ENCODE measurements at regions not wholly inside any gene's neighbourhood (a gene's known extent, or its start where the extent isn't known, plus 50 kb on each side); places are given as distances from the start of the nearest gene placed in this dataset.
"Not testable (repeated sequence)": the region's sequence is repeated elsewhere in the genome, so short reads cannot be mapped to it uniquely, and the experiment has no call there.

DNA sequence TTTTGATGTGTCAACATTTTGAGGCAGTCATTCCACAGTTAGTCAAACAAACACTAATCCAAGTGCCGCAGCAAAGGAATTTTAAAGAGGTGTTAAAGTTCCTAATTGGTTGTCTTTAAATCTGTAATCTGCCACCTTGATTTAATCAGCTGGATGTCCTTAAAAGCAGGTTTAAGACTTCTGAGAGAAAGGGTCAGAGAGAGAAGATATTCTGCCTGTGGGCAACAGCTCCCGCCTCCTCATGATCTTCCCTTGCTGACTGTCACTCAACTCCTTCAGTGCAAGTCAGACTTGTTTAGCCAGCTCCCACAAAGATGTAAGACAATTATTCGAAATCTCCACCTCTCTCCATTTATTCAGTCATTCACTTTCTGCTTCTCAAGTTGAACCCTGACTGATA lies 92.6 kb upstream of the MYRIP start:
- FAIRE-seq (no peak), DNase-seq (no peak)
- WGBS, 3 donors = 70 to 72% (median 70%) methylated on average over 3 of the region's 3 CpGs

DNA sequence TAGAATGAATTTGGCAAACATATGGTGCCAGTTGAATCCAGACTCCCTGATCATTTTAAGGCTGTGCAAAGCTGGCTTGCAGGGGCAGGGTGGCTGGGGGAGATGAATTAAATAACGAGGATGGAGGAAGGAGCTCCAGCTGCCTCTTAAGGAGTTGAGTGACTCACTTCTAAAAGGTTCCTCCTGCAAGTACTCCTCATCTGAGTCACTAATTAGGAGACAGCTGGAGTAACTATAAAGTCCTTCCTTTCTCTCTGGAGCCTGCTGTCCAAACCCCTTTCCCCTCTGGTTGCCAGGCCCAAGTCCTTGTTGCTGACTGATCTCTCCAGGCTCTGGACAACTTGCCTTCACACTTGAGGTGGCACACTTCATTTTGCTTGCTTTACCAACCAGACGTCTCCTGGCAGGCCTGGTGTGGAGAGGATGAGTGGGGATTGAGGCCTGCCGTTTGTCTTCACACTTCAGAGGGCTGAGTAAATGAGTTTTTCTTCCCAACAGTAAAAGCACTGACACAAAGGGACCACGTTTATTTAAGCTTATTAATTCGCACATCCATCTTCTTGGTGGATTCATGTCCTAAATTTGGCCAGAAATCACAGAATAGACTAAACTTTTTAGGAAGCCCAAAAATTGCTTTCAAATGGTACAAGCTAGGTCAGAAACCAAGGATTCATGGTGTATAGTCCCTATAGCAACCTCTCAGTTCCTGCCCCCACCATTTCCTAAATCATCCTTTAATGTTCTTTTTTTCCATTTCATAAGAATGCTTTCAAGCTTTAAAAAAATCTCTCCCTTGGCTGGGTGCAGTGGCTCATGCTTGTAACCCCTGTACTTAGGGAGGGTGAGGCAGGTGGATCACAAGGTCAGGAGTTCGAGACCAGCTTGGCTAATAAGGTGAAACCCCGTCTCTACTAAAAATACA lies 90.5 kb upstream of the MYRIP start:
- H3K4me3 ChIP-seq (ENCODE audit: low read depth in 1 of 3, low read length in 3 of 3) = no peak overlapping the region
- no peaks in the 10 kb centered on the region for H3K36me3 ChIP-seq (ENCODE audit: control insufficient read depth in 3 of 3, insufficient read depth in 2 of 3, low read depth in 1 of 3, low read length in 3 of 3)
- no peaks in the 10 kb centered on the region for H3K9me3 ChIP-seq (ENCODE audit: control insufficient read depth in 2 of 2, insufficient read depth in 1 of 2, low read depth in 1 of 2, low read length in 1 of 2)
- H3K4me1 ChIP-seq (ENCODE audit: control insufficient read depth in 3 of 3, insufficient read depth in 2 of 3, low read depth in 1 of 3, low read length in 2 of 3) = no peaks in the 10 kb centered on the region
- FAIRE-seq (no peak), DNase-seq (no peak)
- no peak overlapping the region for H3K27ac ChIP-seq (ENCODE audit: low read depth in 1 of 3, low read length in 2 of 3)
- 69 to 73% (median 70%) methylated on average over 7 of the region's 7 CpGs for WGBS, 3 donors
- H3K27me3 ChIP-seq (ENCODE audit: control insufficient read depth in 3 of 3, insufficient read depth in 3 of 3, low read length in 3 of 3) = no peaks in the 10 kb centered on the region

More for the DNA sequence above, 92.6 kb upstream of the MYRIP start:
- Histone ChIP-seq H3K27me3 (ENCODE audit: control insufficient read depth in 3 of 3, insufficient read depth in 3 of 3, low read length in 3 of 3) (no peaks in the 10 kb centered on the region), H3K27ac (ENCODE audit: low read depth in 1 of 3, low read length in 2 of 3) (no peak overlapping the region), H3K36me3 (ENCODE audit: control insufficient read depth in 3 of 3, insufficient read depth in 2 of 3, low read depth in 1 of 3, low read length in 3 of 3) (no peaks in the 10 kb centered on the region), H3K4me3 (ENCODE audit: low read depth in 1 of 3, low read length in 3 of 3) (no peak overlapping the region), H3K4me1 (ENCODE audit: control insufficient read depth in 3 of 3, insufficient read depth in 2 of 3, low read depth in 1 of 3, low read length in 2 of 3) (no peaks in the 10 kb centered on the region), H3K9me3 (ENCODE audit: control insufficient read depth in 2 of 2, insufficient read depth in 1 of 2, low read depth in 1 of 2, low read length in 1 of 2) (no peaks in the 10 kb centered on the region)

DNA sequence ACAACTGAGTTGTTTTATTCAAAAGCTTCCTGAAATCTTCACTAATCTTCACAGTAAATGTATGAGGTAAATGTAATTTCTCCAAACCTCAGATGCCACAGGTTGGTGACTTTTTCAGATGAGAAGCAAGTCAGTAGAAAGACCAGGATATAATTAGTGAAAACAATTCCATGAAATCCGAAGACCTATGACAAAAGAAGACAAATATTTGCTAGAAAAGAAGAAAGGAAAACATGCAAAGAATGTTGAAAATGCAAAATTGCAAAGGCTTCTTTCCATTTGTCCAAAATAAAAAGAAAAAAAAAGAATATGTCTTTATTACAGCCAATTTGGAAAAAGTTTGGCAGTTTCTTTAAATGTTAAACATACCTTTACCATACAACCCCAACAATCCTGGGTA lies 88.3 kb upstream of the MYRIP start:
- 48 to 62% (median 58%) methylated on average over 1 of the region's 1 CpG for WGBS, 3 donors
- H3K9me3 ChIP-seq (ENCODE audit: control insufficient read depth in 2 of 2, insufficient read depth in 1 of 2, low read depth in 1 of 2, low read length in 1 of 2) = no peaks in the 10 kb centered on the region
- H3K36me3 ChIP-seq (ENCODE audit: control insufficient read depth in 3 of 3, insufficient read depth in 2 of 3, low read depth in 1 of 3, low read length in 3 of 3) = no peaks in the 10 kb centered on the region
- no peak overlapping the region for H3K4me3 ChIP-seq (ENCODE audit: low read depth in 1 of 3, low read length in 3 of 3)
- no peak for FAIRE-seq
- no peak overlapping the region for H3K27ac ChIP-seq (ENCODE audit: low read depth in 1 of 3, low read length in 2 of 3)
- H3K4me1 ChIP-seq (ENCODE audit: control insufficient read depth in 3 of 3, insufficient read depth in 2 of 3, low read depth in 1 of 3, low read length in 2 of 3) = no peaks in the 10 kb centered on the region
- no peak for DNase-seq
- no peaks in the 10 kb centered on the region for H3K27me3 ChIP-seq (ENCODE audit: control insufficient read depth in 3 of 3, insufficient read depth in 3 of 3, low read length in 3 of 3)

DNA sequence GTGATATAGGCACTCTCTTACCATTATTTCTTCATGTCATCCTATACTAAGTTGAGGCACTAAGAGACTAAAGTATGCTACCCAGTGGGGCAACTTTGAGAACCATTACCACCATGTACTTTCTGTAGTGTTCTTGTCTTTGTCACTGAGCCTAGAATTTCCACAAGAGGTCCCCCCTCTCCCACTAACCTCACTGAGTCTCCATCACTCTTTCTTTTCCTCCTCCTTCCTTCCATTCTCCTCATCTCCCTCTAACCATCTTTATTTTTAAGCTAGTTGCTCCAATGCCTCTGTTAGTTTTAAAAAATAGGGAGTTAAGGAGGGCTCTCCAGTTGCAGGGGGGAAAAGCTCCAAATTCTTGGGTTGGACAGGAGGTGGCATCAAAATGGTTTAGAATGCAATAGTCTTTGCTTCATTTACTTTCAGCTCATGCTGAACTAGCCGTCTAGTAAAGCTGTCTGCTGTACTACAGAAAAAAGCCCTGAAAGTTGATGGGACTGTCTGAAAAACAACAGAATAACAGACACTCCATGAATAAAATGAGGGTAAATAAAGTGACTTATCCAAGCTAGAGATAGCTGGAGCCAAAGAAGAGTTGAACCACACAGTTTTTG lies 85.1 kb upstream of the MYRIP start:
- WGBS, 3 donors = 14 to 48% (median 26%) methylated on average over 1 of the region's 1 CpG
- FAIRE-seq (no peak), DNase-seq (peak in 1 of 2 donors; percentile 18)
- no peaks in the 10 kb centered on the region for H3K36me3 ChIP-seq (ENCODE audit: control insufficient read depth in 3 of 3, insufficient read depth in 2 of 3, low read depth in 1 of 3, low read length in 3 of 3)
- no peaks in the 10 kb centered on the region for H3K27me3 ChIP-seq (ENCODE audit: control insufficient read depth in 3 of 3, insufficient read depth in 3 of 3, low read length in 3 of 3)
- no peak overlapping the region for H3K27ac ChIP-seq (ENCODE audit: low read depth in 1 of 3, low read length in 2 of 3)
- no peak overlapping the region for H3K4me3 ChIP-seq (ENCODE audit: low read depth in 1 of 3, low read length in 3 of 3)
- H3K4me1 ChIP-seq (ENCODE audit: control insufficient read depth in 3 of 3, insufficient read depth in 2 of 3, low read depth in 1 of 3, low read length in 2 of 3) = no peaks in the 10 kb centered on the region
- H3K9me3 ChIP-seq (ENCODE audit: control insufficient read depth in 2 of 2, insufficient read depth in 1 of 2, low read depth in 1 of 2, low read length in 1 of 2) = no peaks in the 10 kb centered on the region

DNA sequence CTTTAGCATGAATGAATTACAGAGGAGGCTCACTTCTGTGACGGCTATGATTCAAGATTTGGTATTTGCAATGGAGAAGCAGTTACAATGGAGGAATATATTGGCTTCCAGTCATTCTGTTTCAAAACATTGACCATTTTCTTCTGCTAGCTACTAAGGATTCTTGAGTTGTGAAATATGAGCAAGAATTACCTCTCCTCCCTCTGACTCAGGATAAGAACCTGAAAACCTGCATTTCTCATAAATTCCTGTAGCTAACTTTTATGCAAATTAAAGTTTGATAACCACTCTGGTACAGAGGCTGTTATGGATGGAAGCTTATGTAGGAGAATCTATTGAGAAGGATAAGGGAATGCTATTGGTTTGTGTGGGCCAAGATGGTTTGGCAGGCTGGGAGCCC lies 84.1 kb upstream of the MYRIP start:
- Histone ChIP-seq H3K9me3 (ENCODE audit: control insufficient read depth in 2 of 2, insufficient read depth in 1 of 2, low read depth in 1 of 2, low read length in 1 of 2) (no peaks in the 10 kb centered on the region), H3K27me3 (ENCODE audit: control insufficient read depth in 3 of 3, insufficient read depth in 3 of 3, low read length in 3 of 3) (no peaks in the 10 kb centered on the region), H3K4me3 (ENCODE audit: low read depth in 1 of 3, low read length in 3 of 3) (no peak overlapping the region), H3K27ac (ENCODE audit: low read depth in 1 of 3, low read length in 2 of 3) (no peak overlapping the region), H3K4me1 (ENCODE audit: control insufficient read depth in 3 of 3, insufficient read depth in 2 of 3, low read depth in 1 of 3, low read length in 2 of 3) (no peaks in the 10 kb centered on the region), H3K36me3 (ENCODE audit: control insufficient read depth in 3 of 3, insufficient read depth in 2 of 3, low read depth in 1 of 3, low read length in 3 of 3) (no peaks in the 10 kb centered on the region)
- DNase-seq = no peak
- FAIRE-seq = no peak
- 89 to 97% (median 94%) methylated on average over 1 of the region's 1 CpG for WGBS, 3 donors

DNA sequence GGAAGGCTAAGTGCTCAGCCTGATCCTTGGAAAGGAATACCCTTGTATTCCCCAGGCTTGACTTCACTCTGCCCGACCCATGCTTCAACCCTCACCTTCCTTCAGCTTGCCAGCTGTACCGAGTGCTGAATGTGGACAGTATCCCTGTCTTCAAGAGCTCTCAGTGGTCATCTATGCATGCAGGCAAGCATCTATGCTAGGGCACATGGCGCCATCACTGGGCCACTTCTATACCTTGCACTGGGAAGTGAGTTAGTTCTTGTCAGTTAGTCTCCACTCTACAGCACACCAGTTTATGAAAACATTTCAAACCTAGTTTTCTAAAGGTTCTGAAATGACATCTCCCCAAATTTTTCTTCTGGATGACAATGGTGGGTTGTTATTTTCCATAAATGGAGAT lies 82.0 kb upstream of the MYRIP start:
- 55 to 70% (median 59%) methylated on average over 3 of the region's 3 CpGs for WGBS, 3 donors
- Histone ChIP-seq H3K27me3 (ENCODE audit: control insufficient read depth in 3 of 3, insufficient read depth in 3 of 3, low read length in 3 of 3) (no peaks in the 10 kb centered on the region), H3K9me3 (ENCODE audit: control insufficient read depth in 2 of 2, insufficient read depth in 1 of 2, low read depth in 1 of 2, low read length in 1 of 2) (no peaks in the 10 kb centered on the region), H3K4me1 (ENCODE audit: control insufficient read depth in 3 of 3, insufficient read depth in 2 of 3, low read depth in 1 of 3, low read length in 2 of 3) (no peaks in the 10 kb centered on the region), H3K36me3 (ENCODE audit: control insufficient read depth in 3 of 3, insufficient read depth in 2 of 3, low read depth in 1 of 3, low read length in 3 of 3) (no peaks in the 10 kb centered on the region), H3K27ac (ENCODE audit: low read depth in 1 of 3, low read length in 2 of 3) (no peak overlapping the region), H3K4me3 (ENCODE audit: low read depth in 1 of 3, low read length in 3 of 3) (no peak overlapping the region)
- DNase-seq = no peak
- no peak for FAIRE-seq

DNA sequence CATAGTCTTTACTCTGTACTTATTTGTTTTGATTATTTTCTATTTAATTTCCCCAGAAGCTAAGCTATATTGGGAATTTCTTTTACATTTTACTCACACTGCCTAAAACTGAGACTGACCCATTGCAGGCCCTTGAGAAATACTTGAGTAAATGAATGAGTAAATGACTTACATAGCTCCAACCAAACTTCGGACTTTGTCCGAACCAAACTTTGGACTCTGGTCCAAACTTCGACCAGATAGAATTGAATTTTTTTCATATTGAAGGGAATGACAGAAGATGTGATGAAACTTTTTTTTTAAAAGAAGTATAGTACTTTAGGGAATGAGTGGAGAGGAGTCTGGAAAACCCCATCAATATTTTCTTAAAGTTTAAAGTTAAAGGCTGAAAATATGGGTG lies 75.6 kb upstream of the MYRIP start:
- Histone ChIP-seq H3K27me3 (ENCODE audit: control insufficient read depth in 3 of 3, insufficient read depth in 3 of 3, low read length in 3 of 3) (no peaks in the 10 kb centered on the region), H3K4me1 (ENCODE audit: control insufficient read depth in 3 of 3, insufficient read depth in 2 of 3, low read depth in 1 of 3, low read length in 2 of 3) (no peaks in the 10 kb centered on the region), H3K36me3 (ENCODE audit: control insufficient read depth in 3 of 3, insufficient read depth in 2 of 3, low read depth in 1 of 3, low read length in 3 of 3) (no peaks in the 10 kb centered on the region), H3K4me3 (ENCODE audit: low read depth in 1 of 3, low read length in 3 of 3) (no peak overlapping the region), H3K27ac (ENCODE audit: low read depth in 1 of 3, low read length in 2 of 3) (no peak overlapping the region), H3K9me3 (ENCODE audit: control insufficient read depth in 2 of 2, insufficient read depth in 1 of 2, low read depth in 1 of 2, low read length in 1 of 2) (no peaks in the 10 kb centered on the region)
- FAIRE-seq (no peak), DNase-seq (no peak)
- 52 to 85% (median 63%) methylated on average over 3 of the region's 3 CpGs for WGBS, 3 donors

- FAIRE-seq = not testable (repeated sequence)
- 26 to 51% (median 42%) methylated on average over 1 of the region's 1 CpG for WGBS, 3 donors
Observed at GRCh38 chr3:39739658-39740057, 69.8 kb upstream of the MYRIP start.

More at GRCh38 chr3:39739658-39740057, 69.8 kb upstream of the MYRIP start:
- not testable (repeated sequence) for H3K4me3 ChIP-seq (ENCODE audit: low read depth in 1 of 3, low read length in 3 of 3); H3K27me3 ChIP-seq (ENCODE audit: control insufficient read depth in 3 of 3, insufficient read depth in 3 of 3, low read length in 3 of 3); H3K27ac ChIP-seq (ENCODE audit: low read depth in 1 of 3, low read length in 2 of 3); H3K36me3 ChIP-seq (ENCODE audit: control insufficient read depth in 3 of 3, insufficient read depth in 2 of 3, low read depth in 1 of 3, low read length in 3 of 3); H3K9me3 ChIP-seq (ENCODE audit: control insufficient read depth in 2 of 2, insufficient read depth in 1 of 2, low read depth in 1 of 2, low read length in 1 of 2); H3K4me1 ChIP-seq (ENCODE audit: control insufficient read depth in 3 of 3, insufficient read depth in 2 of 3, low read depth in 1 of 3, low read length in 2 of 3); DNase-seq
